Left kidney (tissue), 1 donor: ENCODE measurements at regions not wholly inside any gene's neighbourhood (a gene's known extent, or its start where the extent isn't known, plus 50 kb on each side); places are given as distances from the start of the nearest gene placed in this dataset.
"Not testable (repeated sequence)": the region's sequence is repeated elsewhere in the genome, so short reads cannot be mapped to it uniquely, and the experiment has no call there.

Experiments
- DNase-seq: peaks from one replicate; pipeline ENCODE4 v3.0.0-alpha.2; 2013

DNA sequence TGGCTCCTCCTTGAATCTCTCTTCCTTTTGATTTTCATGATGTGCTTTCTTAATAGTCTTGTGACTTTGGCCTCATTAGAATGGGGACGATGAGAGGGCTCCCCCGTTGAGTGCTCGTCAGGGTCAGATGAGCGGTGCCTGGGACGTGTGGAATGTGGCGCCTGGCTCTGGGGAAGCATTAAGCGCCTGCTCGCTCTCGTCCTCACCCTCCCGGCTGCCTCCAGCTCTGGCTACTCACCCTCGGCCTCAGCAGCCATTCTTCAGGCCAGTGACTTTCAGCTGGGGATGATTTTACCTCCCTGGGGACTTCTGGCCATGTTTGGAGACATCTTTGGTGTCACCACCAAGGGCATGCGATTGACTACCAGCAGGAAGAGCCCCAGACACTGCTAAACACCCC is 69.7 kb downstream of the RPS6KA4 start:
- no peak for DNase-seq

DNA sequence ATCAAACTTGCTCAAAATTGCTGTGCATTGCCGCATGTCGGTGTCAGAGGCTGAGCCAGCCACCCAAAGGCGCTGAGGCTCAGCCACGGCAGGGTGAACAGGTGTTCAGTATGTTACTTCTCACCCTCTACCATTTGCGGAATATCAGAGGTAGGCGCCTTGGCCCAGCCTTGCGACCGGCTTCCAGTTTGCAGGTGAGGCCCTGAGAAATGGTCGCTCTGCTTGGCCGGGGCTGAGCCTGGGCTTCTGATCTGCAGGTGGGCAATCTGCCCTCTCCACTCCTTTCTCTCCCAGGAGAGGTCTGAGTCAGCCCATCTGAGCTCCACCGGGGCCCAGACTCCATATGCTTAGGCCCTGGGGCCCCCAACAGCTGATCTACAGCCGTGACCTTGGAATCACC is 71.0 kb downstream of the RPS6KA4 start:
- no peak for DNase-seq

DNA sequence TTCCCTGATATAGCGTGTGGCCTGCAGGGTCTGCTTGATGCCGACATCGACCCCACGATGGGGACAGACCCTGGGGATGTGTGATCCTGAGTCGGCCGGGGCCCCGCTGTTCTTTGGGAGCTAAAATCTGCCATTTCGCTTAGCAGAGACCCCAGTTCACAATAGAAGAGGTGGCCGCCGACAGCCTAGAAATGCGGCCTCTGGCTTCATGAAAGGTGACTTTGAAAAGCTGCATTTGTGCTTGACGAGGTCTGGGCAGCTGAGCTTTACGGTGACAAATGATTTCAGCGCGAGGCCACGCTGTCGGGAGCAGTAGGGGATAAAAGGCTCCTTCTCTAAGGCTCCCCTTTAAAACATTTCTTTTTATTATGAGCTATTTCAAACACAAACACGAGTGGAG is 71.7 kb downstream of the RPS6KA4 start:
- DNase-seq: no peak

GRCh38 chr11:64436000-64436399 is 77.0 kb downstream of the RPS6KA4 start:
- DNase-seq: no peak

DNA sequence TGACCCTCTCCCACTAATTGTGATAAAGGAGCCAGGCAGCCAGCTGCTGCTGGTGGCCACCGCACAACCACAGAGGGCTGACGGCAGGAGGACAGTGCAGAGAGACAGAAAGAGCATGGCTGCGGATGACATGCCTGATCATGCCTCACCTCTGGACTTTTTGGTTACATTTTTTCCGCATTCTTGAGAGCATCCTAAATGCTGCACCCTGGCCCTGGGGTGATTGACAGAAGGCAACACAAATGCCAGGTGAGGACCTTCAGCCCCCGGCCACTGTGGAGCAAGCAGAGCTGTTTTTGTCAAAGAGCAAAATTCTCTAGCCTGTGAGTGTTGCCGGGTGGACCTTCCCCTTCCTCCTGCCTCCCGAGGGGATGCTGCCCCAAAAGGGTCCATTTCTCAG is 78.5 kb downstream of the RPS6KA4 start:
- DNase-seq: no peak

GRCh38 chr11:64438986-64439771 is 80.2 kb downstream of the RPS6KA4 start:
- no peak for DNase-seq

DNA sequence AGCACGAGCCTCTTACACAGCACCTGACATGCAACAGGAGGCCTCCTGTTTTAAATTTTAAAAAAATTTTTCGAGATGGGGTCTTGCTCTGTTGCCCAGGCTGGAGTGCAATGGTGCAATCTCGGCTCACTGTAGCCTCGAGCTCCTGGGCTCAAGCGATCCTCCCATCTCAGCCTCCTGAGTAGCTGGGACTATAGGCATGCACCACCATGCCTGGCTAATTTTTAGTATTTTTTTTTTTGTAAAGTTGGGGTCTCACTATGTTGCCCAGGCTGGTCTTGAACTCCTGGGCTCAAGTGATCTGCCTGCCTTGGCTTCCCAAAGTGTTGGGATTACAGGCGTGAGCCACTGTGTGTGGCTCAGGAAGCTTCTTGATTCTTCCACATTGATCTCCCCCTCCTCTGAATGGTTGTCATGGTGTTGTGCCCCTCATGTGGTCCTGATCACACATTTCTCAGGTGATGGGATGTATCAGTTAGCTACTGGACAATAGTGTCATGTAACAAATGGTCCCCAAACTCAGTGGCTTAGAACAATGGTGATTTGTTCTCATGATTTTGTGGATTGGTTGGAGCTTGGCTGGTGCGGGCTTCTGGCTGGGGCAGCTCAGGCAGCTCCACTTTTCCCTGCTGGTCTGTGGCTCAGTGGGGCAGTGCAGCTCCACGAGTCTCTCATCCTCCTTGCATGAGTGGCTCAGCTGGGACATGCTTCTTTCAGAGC is 81.0 kb downstream of the RPS6KA4 start:
- not testable (repeated sequence) for DNase-seq

DNA sequence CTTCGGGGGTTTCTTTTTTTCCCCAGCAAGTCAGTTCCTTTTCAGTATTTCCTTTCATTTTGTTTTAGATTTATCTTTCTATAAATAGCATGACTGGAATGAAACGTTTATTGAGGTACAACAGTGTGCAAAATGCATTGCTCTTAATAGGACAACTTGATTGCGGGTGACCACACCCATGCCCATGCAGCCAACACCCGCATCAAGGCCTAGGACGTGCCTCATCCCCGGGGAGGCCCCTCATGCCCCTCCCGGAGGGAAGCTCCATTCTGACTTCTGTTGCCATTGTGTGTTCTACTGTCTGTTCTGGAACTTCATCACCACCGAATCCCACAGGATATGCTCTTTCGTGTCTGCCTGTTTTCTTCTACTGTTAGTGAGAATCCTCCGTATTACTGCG is 82.2 kb downstream of the RPS6KA4 start:
- DNase-seq: no peak

- DNase-seq: no peak
Measured at GRCh38 chr11:64443001-64443400, 84.0 kb downstream of the RPS6KA4 start.

DNA sequence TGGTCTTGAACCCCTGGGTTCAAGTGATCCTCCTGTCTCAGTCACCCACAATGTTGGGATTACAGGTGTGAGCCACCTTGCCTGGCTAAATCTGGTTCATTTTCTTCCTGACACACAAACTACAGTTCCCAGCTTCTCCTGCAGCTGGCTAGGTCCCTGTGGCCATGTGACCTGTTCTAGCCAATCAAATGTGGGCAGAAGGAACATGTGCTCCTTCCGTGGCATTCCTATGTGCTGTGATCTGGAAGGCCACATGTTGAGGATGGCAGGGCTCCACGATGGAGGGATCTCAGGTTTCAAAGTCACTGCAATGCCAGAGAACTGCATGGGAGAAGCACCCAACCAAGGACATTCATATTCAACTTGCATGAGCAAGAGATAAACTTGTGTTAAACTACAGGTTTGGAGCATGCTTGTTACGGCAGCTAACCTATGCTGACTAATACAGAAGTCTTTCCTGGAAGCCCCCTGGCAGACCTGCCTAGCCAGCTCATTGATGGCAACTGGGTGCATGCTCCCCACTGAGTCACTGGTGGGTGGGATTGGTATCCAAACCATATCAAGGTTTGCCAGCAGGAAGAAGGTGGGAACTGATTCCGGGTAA is 86.0 kb downstream of the RPS6KA4 start:
- no peak for DNase-seq

- no peak for DNase-seq
Measured at GRCh38 chr11:64445651-64446050, 86.7 kb downstream of the RPS6KA4 start.

- no peak for DNase-seq
Measured at GRCh38 chr11:64447831-64448598, 89.1 kb downstream of the RPS6KA4 start.

DNA sequence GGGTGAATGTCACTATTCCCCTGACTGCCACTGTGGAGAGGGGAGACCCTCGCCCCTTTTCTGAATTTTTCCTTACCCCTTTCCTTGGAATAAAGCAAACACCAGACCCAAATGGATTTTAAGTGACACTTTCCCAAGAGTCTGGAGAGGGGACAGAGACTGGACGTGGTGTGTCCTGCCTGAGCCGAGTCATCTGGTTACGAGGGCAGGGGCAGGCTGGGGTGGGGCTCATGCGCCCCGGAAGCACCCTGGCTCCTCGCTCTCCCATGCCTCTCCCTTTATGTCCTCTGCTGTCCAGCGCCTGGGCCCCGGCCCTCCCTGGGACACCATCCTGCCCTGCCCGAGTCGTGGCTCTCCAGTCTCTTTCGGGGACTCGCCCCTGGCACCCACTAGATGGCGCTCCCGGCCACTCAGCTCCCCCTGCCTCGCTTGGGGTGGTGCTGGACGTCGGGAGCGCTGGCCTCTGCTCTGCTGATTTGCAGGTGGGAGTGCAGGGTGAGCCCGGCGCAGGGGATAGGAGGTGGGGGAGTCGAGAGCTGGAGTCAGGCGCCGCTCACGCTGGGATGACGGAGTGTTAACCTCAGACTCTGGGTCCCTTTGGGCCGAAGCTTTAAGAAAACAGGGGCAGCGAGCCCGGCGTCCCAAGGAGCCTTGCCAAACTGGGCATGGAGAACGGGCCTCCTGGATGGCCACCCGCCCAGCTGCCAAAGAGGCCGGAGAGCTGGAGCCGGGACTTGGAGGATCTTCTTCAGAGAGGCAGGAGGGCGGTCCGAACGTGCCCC is 89.8 kb downstream of the RPS6KA4 start:
- DNase-seq: peak; percentile 82

DNA sequence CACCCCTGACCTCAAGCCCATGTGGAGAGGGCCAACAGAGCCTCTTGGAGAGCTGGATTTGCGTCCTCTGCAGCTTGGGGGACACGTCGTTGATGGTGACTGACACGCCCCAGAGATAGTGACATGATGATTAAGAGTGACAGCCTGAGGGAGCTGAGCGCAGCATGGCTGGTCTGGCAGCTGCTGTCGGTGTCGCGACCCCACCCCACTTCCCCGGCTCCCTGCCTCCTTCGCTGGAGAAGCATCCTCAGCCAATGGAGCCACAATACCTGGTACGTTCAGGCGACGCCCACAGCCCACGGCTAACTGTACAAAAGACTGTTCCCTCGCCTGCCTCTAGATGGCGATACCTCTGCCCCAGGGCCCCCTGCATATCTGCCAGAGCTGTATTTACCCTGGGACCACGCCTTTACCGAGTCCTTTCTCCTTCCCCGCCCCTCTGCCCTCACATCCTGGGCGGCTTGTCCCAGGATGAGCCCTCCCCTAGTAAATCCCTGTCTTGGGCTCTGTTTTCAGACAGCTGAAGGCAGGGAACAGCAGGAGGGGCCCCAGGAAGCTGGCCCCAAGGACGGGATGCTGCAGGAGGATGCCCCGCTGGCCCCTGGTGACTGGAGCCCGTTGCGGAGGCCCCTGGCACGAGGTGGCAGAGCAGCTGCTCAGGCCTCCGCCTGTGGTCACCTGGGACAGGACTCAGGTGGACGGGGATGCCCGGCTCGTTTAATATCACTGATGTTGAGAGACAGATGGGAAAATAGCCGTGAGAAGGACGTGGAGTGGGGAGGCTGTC is 90.6 kb downstream of the RPS6KA4 start:
- DNase-seq: peak; percentile 61

GRCh38 chr11:64450168-64450560 is 91.2 kb downstream of the RPS6KA4 start:
- DNase-seq: no peak

DNA sequence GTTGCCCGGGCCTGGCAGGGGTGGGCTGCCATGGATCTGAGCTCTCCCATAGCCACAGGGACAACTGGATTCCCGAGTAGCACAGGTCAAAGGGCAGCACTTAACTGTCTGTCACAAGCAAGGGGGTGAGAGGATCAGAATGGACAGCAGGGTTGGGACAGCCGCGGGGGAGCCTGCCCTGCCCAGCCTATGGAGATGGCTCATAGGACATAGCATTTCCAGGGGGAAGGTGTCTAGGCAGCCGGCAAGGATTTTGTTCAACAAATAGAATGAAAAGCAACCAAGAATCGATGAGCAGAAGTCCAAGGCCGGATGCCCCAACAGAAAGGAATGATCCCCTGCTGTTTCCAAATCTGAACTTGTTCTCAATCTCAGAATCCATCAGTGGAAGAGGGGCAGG is 92.9 kb downstream of the RPS6KA4 start:
- DNase-seq: no peak

DNA sequence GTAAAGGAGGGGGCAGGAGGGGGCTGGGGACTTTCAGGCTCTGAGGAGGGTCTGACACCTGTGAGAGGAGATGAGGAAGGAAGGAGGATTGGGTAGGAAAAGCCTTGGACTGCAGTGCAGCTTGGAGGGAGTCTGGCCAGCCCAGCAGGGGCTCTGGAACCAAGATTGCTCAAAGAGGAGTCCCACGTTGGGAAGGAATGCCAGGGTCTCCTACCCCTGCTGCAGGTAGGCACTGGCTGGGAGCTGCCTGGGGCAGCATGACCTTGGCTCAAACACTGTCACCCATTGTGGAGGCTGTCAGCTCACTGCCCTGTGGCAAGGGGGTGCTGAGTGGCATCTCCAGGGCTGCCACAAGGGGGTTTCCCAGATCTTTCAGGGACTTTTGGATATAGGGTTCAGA is 94.5 kb downstream of the RPS6KA4 start:
- no peak for DNase-seq

GRCh38 chr11:64455456-64456261 is 96.7 kb downstream of the RPS6KA4 start:
- DNase-seq: no peak

DNA sequence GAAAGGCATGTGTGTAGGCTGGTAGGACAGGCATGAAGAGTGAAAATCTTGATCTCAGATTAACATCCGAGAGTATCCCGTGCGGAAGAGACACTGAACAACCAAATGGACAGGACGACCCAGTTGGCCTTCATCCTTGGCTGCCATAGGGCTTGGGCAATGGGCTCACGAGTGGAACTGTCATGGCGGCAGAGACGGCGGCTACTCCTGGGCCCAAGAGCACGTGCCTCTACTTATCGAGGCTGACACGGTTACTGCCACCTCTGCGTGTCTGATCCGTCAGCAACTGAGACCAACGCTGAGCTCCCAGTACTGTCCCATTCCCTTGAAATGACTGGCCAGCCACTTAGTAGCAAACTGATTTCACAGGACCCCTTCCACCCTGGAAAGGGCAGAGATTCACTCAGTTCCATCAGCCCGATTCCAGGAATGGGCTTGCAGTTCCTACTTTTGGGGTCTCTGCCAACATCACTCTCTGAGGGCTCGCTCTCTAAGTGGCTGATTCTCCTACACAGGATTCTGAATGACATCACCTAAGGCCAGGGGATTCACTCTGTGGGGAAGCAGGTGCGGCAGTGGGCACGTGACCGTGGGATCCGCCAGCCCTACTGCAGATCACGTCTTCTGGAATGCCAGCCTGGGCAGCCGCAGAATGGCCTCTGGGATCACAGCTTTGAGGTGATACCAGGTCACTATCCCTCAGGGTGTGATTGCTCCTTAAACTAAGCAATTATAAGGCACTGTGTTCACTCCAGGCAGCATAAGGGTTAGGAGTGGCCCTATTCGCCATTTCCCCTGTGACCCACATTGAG is 97.8 kb downstream of the RPS6KA4 start:
- DNase-seq: no peak
